ENCODE measurements at regions not wholly inside any gene's neighbourhood (a gene's known extent, or its start where the extent isn't known, plus 50 kb on each side); places are given as distances from the start of the nearest gene placed in this dataset.

- no peak for TF ChIP-seq POLR2AphosphoS5 (IDR thresholded peaks at IDR 0.05)
- no peak for TF ChIP-seq CTCF (IDR thresholded peaks at IDR 0.05)
Observed at GRCh38 chr18:41396861-41397260, 558.2 kb upstream of the PIK3C3 start.

All from sigmoid colon (tissue), 4 donors.